A673 (cell line): ENCODE measurements at regions not wholly inside any gene's neighbourhood (a gene's known extent, or its start where the extent isn't known, plus 50 kb on each side); places are given as distances from the start of the nearest gene placed in this dataset.

Experiments
- CTCF ChIP-seq: fragments of 300-800, 200-600 bp; sonication (generic); conservative IDR thresholded peaks from 2 replicates; pipeline ENCODE4 v1.5.1; 2017; ENCODE audit warnings: low read depth, mild to moderate bottlenecking, antibody characterized with exemption, low read length, moderate library complexity, mixed read lengths
- EZH2 ChIP-seq: fragments of 200-600 bp; sonication (generic); IDR thresholded peaks from 2 replicates; pipeline ENCODE4 v1.6.1; 2017; ENCODE audit warnings: borderline replicate concordance, low read depth, mild to moderate bottlenecking, mixed read lengths, antibody characterized with exemption, low read length; ENCODE audit not compliant: poor library complexity, severe bottlenecking

- TF ChIP-seq CTCF = no peak
- no peak for TF ChIP-seq EZH2
These were observed 127.9 kb downstream of the AXIN2 start for GRCh38 chr17:65433592-65433991.
